ENCODE measurements at regions not wholly inside any gene's neighbourhood (a gene's known extent, or its start where the extent isn't known, plus 50 kb on each side); places are given as distances from the start of the nearest gene placed in this dataset.

- TF ChIP-seq GATA3 (IDR thresholded peaks at IDR 0.05; ENCODE audit: low read depth, low read length), result no peak
- no peak for TF ChIP-seq GATA2 (IDR thresholded peaks at IDR 0.05; ENCODE audit: low read depth, low read length)
Observed at GRCh38 chr1:47575855-47576757, 138.3 kb downstream of the FOXD2 start.

Measured in SH-SY5Y (cell line).